DOHH2 (cell line): ENCODE measurements at regions not wholly inside any gene's neighbourhood (a gene's known extent, or its start where the extent isn't known, plus 50 kb on each side); places are given as distances from the start of the nearest gene placed in this dataset.

ENCODE experiments used
- H3F3A ChIP-seq: fragments of 200-600 bp; sonication (generic), shearing (Covaris generic); 2 replicates; pipeline ENCODE4 v1.6.0; 2016; ENCODE audit warnings: antibody characterized with exemption, mild to moderate bottlenecking; ENCODE audit not compliant: control insufficient read depth, insufficient read depth
- H3K27ac ChIP-seq: fragments of 200-600 bp; sonication (generic); 2 replicates; pipeline ENCODE4 v1.5.1; 2014; ENCODE audit warnings: low read depth, mild to moderate bottlenecking, low read length, moderate library complexity
- H3K27me3 ChIP-seq: fragments of 200-600 bp; sonication (generic); 2 replicates; pipeline ENCODE4 v1.6.1; 2014; ENCODE audit warnings: mild to moderate bottlenecking, low read length, mixed read lengths; ENCODE audit not compliant: control insufficient read depth
- H3K36me3 ChIP-seq: fragments of 200-600 bp; sonication (generic); 2 replicates; pipeline ENCODE4 v1.6.1; 2014; ENCODE audit warnings: mild to moderate bottlenecking, low read length, moderate library complexity, mixed read lengths; ENCODE audit not compliant: control insufficient read depth
- H3K4me1 ChIP-seq: fragments of 200-600 bp; sonication (generic); 2 replicates; pipeline ENCODE4 v1.6.1; 2014; ENCODE audit warnings: mild to moderate bottlenecking, low read length, mixed read lengths; ENCODE audit not compliant: control insufficient read depth
- H3K4me2 ChIP-seq: fragments of 200-600 bp; sonication (generic); 2 replicates; pipeline ENCODE4 v1.6.0; 2014; ENCODE audit warnings: mild to moderate bottlenecking, low read length, moderate library complexity
- H3K4me3 ChIP-seq: fragments of 200-600 bp; sonication (generic); 2 replicates; pipeline ENCODE4 v1.5.1; 2014; ENCODE audit warnings: mild to moderate bottlenecking, low read length, mixed read lengths
- H3K79me2 ChIP-seq: fragments of 200-600 bp; sonication (generic); 2 replicates; pipeline ENCODE4 v1.6.1; 2014; ENCODE audit warnings: mild to moderate bottlenecking, low read length, mixed read lengths; ENCODE audit not compliant: control insufficient read depth
- H3K9me2 ChIP-seq: fragments of 200-600 bp; sonication (generic); replicated peaks from 2 replicates; pipeline ENCODE4 v1.6.1; 2014; ENCODE audit warnings: mild to moderate bottlenecking, low read length, mixed read lengths; ENCODE audit not compliant: control insufficient read depth
- H3K9me3 ChIP-seq: fragments of 200-600 bp; sonication (generic); 2 replicates; pipeline ENCODE4 v1.6.1; 2014; ENCODE audit warnings: antibody characterized with exemption, low read length, mixed read lengths; ENCODE audit not compliant: control insufficient read depth, insufficient read depth
- H4K20me1 ChIP-seq: fragments of 200-600 bp; sonication (generic); 2 replicates; pipeline ENCODE4 v1.6.0; 2014; ENCODE audit warnings: low read depth, mild to moderate bottlenecking, antibody characterized with exemption, low read length, moderate library complexity; ENCODE audit not compliant: control insufficient read depth, insufficient read depth
- CTCF ChIP-seq: fragments of 200-600 bp; sonication (generic); IDR thresholded peaks from one replicate; pipeline ENCODE4 v1.5.1; 2014; ENCODE audit warnings: antibody characterized with exemption, mild to moderate bottlenecking, low read depth, low read length; ENCODE audit not compliant: poor library complexity, severe bottlenecking
- EZH2phosphoT487 ChIP-seq: fragments of 200-600 bp; sonication (generic); IDR thresholded peaks from 2 replicates; pipeline ENCODE4 v1.6.1; 2017; ENCODE audit warnings: borderline replicate concordance, mild to moderate bottlenecking, antibody characterized with exemption, low read length, moderate library complexity, mixed read lengths

GRCh38 chr2:57107353-57107752 lies 923.6 kb downstream of the CCDC85A start:
- H3K4me2 ChIP-seq = no peak overlapping the region
- H3K27ac ChIP-seq = no peak overlapping the region
- H3K9me3 ChIP-seq = 0 out of 2 replicates have a peak, but pooled peaks cover 5% of the 10 kb centered on the region
- no peak for TF ChIP-seq EZH2phosphoT487
- TF ChIP-seq CTCF = no peak
- H3K36me3 ChIP-seq = no peaks in the 10 kb centered on the region
- H4K20me1 ChIP-seq = no peaks in the 10 kb centered on the region
- H3K27me3 ChIP-seq = no peaks in the 10 kb centered on the region
- H3F3A ChIP-seq = no peaks in the 10 kb centered on the region
- no peak overlapping the region for H3K4me3 ChIP-seq
- no peaks in the 10 kb centered on the region for H3K79me2 ChIP-seq
- H3K4me1 ChIP-seq = no peaks in the 10 kb centered on the region
- no peaks in the 10 kb centered on the region for H3K9me2 ChIP-seq

- no peak overlapping the region for H3K4me3 ChIP-seq
Measured at GRCh38 chr2:57111531-57111930, 927.7 kb downstream of the CCDC85A start.

GRCh38 chr2:57119141-57119540 lies 927.5 kb upstream of the VRK2 start:
- Histone ChIP-seq H3K36me3 (no peaks in the 10 kb centered on the region), H3F3A (no peaks in the 10 kb centered on the region), H4K20me1 (no peaks in the 10 kb centered on the region), H3K4me3 (no peak overlapping the region), H3K27me3 (no peaks in the 10 kb centered on the region), H3K27ac (no peak overlapping the region), H3K4me2 (no peak overlapping the region), H3K9me2 (no peaks in the 10 kb centered on the region), H3K4me1 (no peaks in the 10 kb centered on the region), H3K79me2 (no peaks in the 10 kb centered on the region), H3K9me3 (no peaks in the 10 kb centered on the region)
- TF ChIP-seq EZH2phosphoT487 (no peak), CTCF (no peak)

More at GRCh38 chr2:57111531-57111930, 927.7 kb downstream of the CCDC85A start:
- H3K79me2 ChIP-seq = no peaks in the 10 kb centered on the region
- H3F3A ChIP-seq = no peaks in the 10 kb centered on the region
- H3K27ac ChIP-seq = no peak overlapping the region
- no peak for TF ChIP-seq CTCF
- no peak for TF ChIP-seq EZH2phosphoT487
- no peaks in the 10 kb centered on the region for H3K36me3 ChIP-seq
- H3K4me1 ChIP-seq = no peaks in the 10 kb centered on the region
- H4K20me1 ChIP-seq = no peaks in the 10 kb centered on the region
- H3K9me3 ChIP-seq = 0 out of 2 replicates have a peak, but pooled peaks cover 5% of the 10 kb centered on the region
- H3K27me3 ChIP-seq = no peaks in the 10 kb centered on the region
- no peak overlapping the region for H3K4me2 ChIP-seq
- no peaks in the 10 kb centered on the region; the same call in 1 of the 2 replicates for H3K9me2 ChIP-seq

GRCh38 chr2:57126410-57126809 lies 920.2 kb upstream of the VRK2 start:
- no peak for TF ChIP-seq CTCF
- no peak for TF ChIP-seq EZH2phosphoT487
- Histone ChIP-seq H3K36me3 (no peaks in the 10 kb centered on the region), H3K79me2 (no peaks in the 10 kb centered on the region), H4K20me1 (no peaks in the 10 kb centered on the region), H3K27me3 (no peaks in the 10 kb centered on the region), H3K4me2 (no peak overlapping the region), H3K4me1 (no peaks in the 10 kb centered on the region), H3K9me3 (no peaks in the 10 kb centered on the region), H3F3A (no peaks in the 10 kb centered on the region), H3K27ac (no peak overlapping the region), H3K9me2 (no peaks in the 10 kb centered on the region), H3K4me3 (no peak overlapping the region)
